GM18873 (cell line): ENCODE measurements at regions not wholly inside any gene's neighbourhood (a gene's known extent, or its start where the extent isn't known, plus 50 kb on each side); places are given as distances from the start of the nearest gene placed in this dataset.

Experiments used
- ATAC-seq: cut with Tn5 transposase; IDR thresholded peaks from one replicate; pipeline ENCODE4 v1.9.1; 2021; ENCODE audit warnings: mild to moderate bottlenecking, moderate library complexity, moderate number of reproducible peaks; ENCODE audit not compliant: unreplicated experiment, low FRiP score

DNA sequence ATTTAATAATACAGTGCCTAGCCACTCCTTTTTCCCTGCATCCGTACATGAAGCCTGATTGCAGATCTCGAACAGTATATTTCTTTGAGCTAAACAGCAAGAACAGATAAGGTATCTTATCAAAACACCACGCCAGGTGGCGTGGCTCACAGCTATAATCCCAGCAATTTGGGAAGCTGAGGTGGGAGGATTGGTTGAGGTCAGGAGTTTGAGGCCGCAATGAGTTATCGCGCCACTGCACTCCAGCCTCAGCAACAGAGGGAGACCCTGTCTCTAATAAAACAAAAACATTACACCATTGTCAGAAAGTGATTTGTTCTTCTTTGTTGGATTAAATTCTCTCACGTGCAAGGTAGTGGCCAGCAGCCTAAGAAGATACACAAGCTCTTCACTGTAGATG, 291.2 kb upstream of the DMRT1 start:
- no peak for ATAC-seq

DNA sequence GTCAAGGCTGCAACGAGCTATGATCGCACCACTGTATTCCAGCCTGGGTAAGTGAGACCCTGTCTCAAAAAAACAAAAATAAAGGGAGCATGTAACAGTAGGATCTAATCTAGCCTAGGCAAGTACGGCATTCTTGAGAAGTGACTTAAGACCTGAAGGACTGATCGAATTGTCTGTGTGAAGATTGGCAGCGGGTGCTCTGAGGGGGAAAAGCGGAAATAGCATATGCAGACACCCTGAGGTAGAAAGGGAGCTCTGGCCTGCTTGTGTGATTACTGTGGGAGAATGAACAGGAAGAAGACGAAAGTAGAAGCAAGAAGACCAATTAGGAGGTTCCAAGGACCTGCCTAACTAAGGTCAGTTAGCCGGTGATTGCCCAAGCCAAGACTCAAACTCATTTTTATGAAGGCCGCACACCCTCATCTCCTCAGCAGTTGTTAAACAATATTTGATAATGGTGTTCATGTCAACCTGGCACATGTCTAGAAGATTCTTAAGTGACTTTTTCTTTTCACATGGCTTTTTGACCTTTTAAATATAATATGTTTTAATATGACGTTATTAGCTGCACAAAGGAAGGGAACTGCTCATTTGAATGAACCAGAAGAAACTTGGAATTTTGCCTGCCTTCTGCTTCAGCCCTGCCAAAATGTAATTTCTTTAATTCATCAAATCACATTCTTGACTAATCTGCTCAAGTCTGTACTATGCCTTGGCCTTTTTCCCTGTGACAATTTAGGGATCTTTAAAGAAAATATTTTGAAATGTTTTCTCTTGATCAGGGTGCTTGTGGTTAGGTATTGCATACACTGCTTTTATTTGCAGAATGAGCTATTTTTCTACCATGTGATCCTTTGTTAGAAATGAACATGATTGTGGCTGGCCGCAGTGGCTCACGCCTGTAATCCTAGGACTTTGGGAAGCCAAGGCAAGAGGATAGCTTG, 289.2 kb upstream of the DMRT1 start:
- no peak for ATAC-seq

- ATAC-seq = no peak
Measured at GRCh38 chr9:555493-555892, 286.0 kb upstream of the DMRT1 start.

GRCh38 chr9:556199-556598, 285.3 kb upstream of the DMRT1 start:
- ATAC-seq = no peak

- ATAC-seq = no peak
Measured at GRCh38 chr9:556675-557074, 284.8 kb upstream of the DMRT1 start.

DNA sequence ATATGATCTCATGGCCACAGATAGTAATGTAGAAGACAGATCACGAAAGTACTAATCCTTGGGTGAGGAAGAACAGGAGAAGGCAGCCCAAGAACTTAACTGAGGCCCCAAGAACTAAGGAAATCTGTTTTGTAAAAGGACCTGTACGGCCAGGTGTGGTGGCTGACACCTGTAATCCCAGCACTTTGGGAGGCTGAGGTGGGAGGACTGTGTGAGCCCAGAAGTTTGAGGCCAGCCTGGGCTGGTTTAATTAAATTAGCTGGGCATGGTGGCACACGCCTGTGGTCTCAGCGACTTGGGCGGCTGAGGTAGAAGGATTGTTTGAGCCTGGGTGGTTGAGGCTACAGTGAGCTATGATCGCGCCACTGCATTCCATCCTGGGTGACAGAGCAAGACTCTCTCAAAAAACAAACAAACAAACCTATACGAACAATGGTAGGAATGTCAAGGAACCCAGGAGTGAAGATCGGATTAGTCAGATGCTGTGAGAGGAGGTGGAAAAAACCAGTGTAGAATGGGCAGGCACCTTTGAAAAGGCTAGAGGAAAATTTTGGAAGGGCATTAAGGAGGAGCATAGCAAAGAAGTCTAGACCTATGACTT, 283.8 kb upstream of the DMRT1 start:
- no peak for ATAC-seq

- ATAC-seq = no peak
Measured at GRCh38 chr9:561427-561826, 280.1 kb upstream of the DMRT1 start.

- no peak for ATAC-seq
Measured at GRCh38 chr9:563200-563599, 278.3 kb upstream of the DMRT1 start.

DNA sequence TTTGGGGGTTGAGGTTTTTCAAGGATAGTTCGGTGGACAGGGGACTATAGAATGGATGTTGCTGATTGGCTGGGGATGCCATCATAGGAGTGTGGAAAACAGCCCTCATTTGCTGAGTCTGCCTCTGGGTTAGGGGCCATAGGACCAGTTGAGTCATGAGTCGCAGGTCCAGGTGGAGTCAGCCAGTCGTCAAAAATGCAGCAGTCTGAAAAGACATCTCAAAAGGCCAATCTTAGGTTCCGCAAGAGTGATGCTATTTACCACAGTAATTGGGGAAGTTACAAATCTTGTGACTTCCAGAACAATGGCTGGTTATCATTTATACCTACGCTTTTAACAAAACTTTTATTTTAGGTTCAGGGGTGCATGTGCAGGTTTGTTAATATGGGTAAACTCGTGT, 276.0 kb upstream of the DMRT1 start:
- ATAC-seq = no peak

GRCh38 chr9:567128-567746, 274.3 kb upstream of the DMRT1 start:
- peak; percentile 71 for ATAC-seq

GRCh38 chr9:567747-568305, 273.7 kb upstream of the DMRT1 start:
- no peak for ATAC-seq

DNA sequence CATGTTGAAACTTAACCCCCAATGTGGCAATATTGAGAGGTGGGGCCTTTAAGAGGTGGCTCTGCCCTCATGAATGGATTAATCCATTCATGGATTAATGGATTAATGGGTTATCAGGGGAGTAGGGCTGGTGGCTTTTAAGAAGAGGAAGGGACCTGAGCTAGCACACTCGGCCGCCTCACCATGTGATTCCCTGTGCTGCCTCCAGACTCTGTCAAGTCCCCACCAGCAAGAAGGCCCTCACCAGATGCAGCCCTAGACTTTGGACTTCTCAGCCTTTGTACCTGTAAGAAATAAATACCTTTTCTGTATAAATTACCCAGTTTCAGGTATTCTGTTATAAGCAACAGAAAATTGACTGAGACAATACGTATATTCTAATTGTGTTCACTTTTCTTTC, 272.2 kb upstream of the DMRT1 start:
- no peak for ATAC-seq

- no peak for ATAC-seq
Measured at GRCh38 chr9:570187-570586, 271.3 kb upstream of the DMRT1 start.

GRCh38 chr9:571066-571465, 270.4 kb upstream of the DMRT1 start:
- no peak for ATAC-seq

DNA sequence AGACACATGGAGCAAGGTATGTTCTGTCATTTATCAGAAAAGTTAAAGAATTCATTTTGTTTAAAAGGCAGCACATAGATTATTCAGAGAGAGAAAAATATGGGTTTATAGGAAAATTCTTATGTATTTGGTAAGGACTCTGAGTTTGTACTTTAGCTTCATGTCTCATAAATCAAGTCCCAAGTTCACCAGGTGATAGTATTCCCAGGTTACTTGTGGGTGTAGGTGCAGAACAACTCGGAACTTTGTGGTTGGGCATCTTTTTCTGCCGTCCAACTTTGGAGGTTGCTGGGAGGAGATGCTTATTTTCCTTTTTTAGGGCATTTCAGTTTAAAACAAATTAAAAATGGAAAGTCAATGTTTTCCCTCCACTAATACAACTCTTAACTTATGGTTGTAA, 269.8 kb upstream of the DMRT1 start:
- no peak for ATAC-seq

- ATAC-seq = no peak
Measured at GRCh38 chr9:573691-574410, 267.6 kb upstream of the DMRT1 start.

DNA sequence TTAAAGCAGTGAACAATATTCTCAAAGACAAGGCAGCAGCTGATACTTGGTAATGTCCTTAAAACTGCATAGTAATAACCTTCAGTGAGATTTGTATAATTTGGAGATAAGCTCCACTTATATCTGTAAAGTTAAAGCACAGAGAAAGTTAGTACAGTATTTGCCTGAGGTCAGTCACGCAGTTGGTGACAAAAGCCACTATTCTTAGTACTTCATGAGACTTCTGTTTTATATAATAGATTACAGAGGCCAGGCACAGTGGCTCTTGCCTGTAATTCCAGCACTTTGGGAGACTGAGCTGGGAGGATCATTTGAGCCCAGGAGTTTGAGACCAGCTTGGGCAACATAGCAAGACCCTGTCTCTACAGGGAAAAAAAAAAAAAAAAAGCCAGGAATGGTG, 266.4 kb upstream of the DMRT1 start:
- ATAC-seq = no peak

DNA sequence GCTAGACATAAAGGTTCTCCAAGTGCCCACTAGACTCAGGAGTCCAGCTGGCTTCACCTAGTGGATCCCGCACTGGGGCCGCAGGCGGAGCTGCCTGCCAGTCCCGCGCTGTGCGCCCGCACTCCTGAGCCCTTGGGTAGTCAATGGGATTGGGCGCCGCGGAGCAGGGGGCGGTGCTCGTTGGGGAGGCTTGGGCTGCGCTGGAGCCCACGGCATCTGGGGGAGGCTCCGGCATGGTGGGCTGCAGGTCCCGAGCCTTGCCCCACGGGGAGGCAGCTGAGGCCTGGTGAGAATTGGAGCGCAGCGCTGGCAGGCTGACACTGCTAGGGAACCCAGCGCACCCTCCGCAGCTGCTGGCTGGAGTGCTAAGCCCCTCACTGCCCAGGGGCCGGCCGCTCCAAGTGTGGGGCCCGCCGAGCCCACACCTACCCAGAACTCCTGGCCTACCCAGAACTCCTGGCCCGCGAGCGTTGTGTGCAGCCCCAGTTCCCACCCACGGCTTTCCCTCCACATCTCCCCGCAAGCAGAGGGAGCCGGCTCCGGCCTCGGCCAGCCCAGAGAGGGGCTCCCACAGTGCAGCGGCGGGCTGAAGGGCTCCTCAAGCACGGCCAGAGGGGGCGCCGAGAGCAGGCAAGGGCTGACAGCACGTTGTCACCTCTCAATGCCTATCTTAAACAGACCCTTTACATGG, 260.7 kb upstream of the DMRT1 start:
- no peak for ATAC-seq

GRCh38 chr9:581673-582497, 259.6 kb upstream of the DMRT1 start:
- no peak for ATAC-seq
